Keratinocyte (primary cell): ENCODE measurements at regions not wholly inside any gene's neighbourhood (a gene's known extent, or its start where the extent isn't known, plus 50 kb on each side); places are given as distances from the start of the nearest gene placed in this dataset.

Experiments used
- DNase-seq: peaks from one replicate; pipeline ENCODE4 v3.0.0-alpha.2; 2011; ENCODE audit warnings: low read depth, missing footprints, low spot score
- FAIRE-seq: peaks from 2 replicates; lab custom pipeline; 2011; peaks lifted over from hg19 to GRCh38; lab: Jason Lieb, UNC
- H2AFZ ChIP-seq: 2 replicates; pipeline ENCODE4 v1.6.0; 2012; ENCODE audit warnings: low read length, control low read depth, inconsistent platforms; ENCODE audit not compliant: control insufficient read depth
- H3K27ac ChIP-seq: 2 replicates; pipeline ENCODE4 v1.5.1; 2011; ENCODE audit warnings: low read length; ENCODE audit not compliant: control insufficient read depth, insufficient read depth
- H3K27me3 ChIP-seq: 3 replicates; pipeline ENCODE4 v1.6.0; 2011; ENCODE audit warnings: low read length; ENCODE audit not compliant: control insufficient read depth, insufficient read depth; ENCODE audit errors: extremely low read depth
- H3K36me3 ChIP-seq, 2 experiments: 2 replicates in 1 of 2; 3 replicates in 1 of 2; pipeline ENCODE4 v1.5.1; 2011; ENCODE audit warnings: low read length in 2 of 2, mild to moderate bottlenecking in 1 of 2; ENCODE audit not compliant: control insufficient read depth in 2 of 2, insufficient read depth in 2 of 2; ENCODE audit errors: extremely low read depth in 1 of 2
- H3K4me1 ChIP-seq: 3 replicates; pipeline ENCODE4 v1.5.1; 2011; ENCODE audit warnings: low read length; ENCODE audit not compliant: control insufficient read depth, insufficient read depth; ENCODE audit errors: extremely low read depth
- H3K4me2 ChIP-seq: 3 replicates; pipeline ENCODE4 v1.6.0; 2011; ENCODE audit warnings: low read depth, low read length; ENCODE audit not compliant: control insufficient read depth, insufficient read depth; ENCODE audit errors: extremely low read depth
- H3K4me3 ChIP-seq, 3 experiments: fragments of 200-600 bp in 1 of 3; sonication (generic) in 1 of 3; 2 replicates in 2 of 3; 3 replicates in 1 of 3; pipeline ENCODE4 v1.5.1; 2011 to 2016; ENCODE audit warnings: low read length in 3 of 3, mild to moderate bottlenecking in 3 of 3, control low read depth in 2 of 3, inconsistent platforms in 1 of 3, low read depth in 1 of 3, mixed read lengths in 1 of 3, mixed run types in 1 of 3, moderate library complexity in 1 of 3; ENCODE audit not compliant: control insufficient read depth in 2 of 3, insufficient read depth in 2 of 3; ENCODE audit errors: extremely low read depth in 1 of 3
- H3K79me2 ChIP-seq: 2 replicates; pipeline ENCODE4 v1.6.0; 2012; ENCODE audit warnings: low read length; ENCODE audit not compliant: control insufficient read depth, insufficient read depth
- H3K9ac ChIP-seq: 3 replicates; pipeline ENCODE4 v1.6.0; 2011; ENCODE audit warnings: low read length; ENCODE audit not compliant: control insufficient read depth, insufficient read depth; ENCODE audit errors: extremely low read depth
- H3K9me1 ChIP-seq: 3 replicates; pipeline ENCODE4 v1.6.0; 2011; ENCODE audit warnings: low read length; ENCODE audit not compliant: control insufficient read depth, insufficient read depth; ENCODE audit errors: extremely low read depth
- H3K9me3 ChIP-seq: 2 replicates; pipeline ENCODE4 v1.5.1; 2012; ENCODE audit warnings: low read depth, low read length; ENCODE audit not compliant: control insufficient read depth
- H4K20me1 ChIP-seq: 3 replicates; pipeline ENCODE4 v1.6.0; 2011; ENCODE audit warnings: low read length; ENCODE audit not compliant: control insufficient read depth, insufficient read depth; ENCODE audit errors: extremely low read depth
- EZH2 ChIP-seq: IDR thresholded peaks from one replicate; pipeline ENCODE4 v1.6.1; 2012; ENCODE audit warnings: inconsistent platforms, mild to moderate bottlenecking, low read length, moderate library complexity
- dilution Hi-C: fragments of 300-500 bp; cut with MboI; formaldehyde crosslinking; loops from one replicate; pipeline ENCODE4 v1.7.0; 2020; ENCODE audit warnings: low sequenced_read_pairs; ENCODE audit not compliant: extremely low pct_ligation_motif_present
- TF ChIP-seq, protein P1 (sequence below), 3 experiments: IDR thresholded peaks in 1 of 3; conservative IDR thresholded peaks in 1 of 3; optimal IDR thresholded peaks in 1 of 3; 2 replicates in 2 of 3; 3 replicates in 1 of 3; pipeline versions ENCODE3 to v1.5.1; 2011; ENCODE audit warnings: low read length in 3 of 3, mild to moderate bottlenecking in 3 of 3, moderate library complexity in 2 of 3, control low read depth in 1 of 3, inconsistent platforms in 1 of 3; ENCODE audit not compliant: insufficient read depth in 2 of 3; ENCODE audit errors: extremely low read depth in 1 of 3

DNA sequence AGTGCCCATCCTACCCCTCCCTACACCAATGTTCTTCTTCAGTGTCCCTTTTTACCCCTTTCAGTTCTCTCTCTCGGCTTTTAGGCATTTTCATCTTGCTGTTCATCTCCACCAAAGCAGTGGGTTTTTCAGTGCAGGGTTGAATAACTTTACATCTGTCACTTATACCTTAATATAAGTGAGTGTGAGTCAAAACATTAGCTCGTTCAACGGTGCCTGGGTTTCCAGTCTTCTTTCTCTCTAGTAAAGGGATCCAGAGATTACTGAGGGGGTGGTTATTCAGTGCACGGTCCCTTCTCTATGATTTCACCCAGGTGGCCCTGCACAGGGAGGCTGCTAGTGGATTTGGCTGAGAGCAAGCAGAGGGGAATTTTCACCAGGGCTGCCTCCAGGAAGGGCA, 210.6 kb upstream of the CDH5 start:
- no peak overlapping the region for H3K4me2 ChIP-seq
- H3K36me3 ChIP-seq = no peaks in the 10 kb centered on the region
- no peak for DNase-seq
- H4K20me1 ChIP-seq = no peaks in the 10 kb centered on the region
- H3K27ac ChIP-seq = no peak overlapping the region
- H3K27me3 ChIP-seq = no peaks in the 10 kb centered on the region
- dilution Hi-C loops = no loop called here
- H3K9me3 ChIP-seq = no peaks in the 10 kb centered on the region
- no peaks in the 10 kb centered on the region for H3K9me1 ChIP-seq
- no peak overlapping the region for H2AFZ ChIP-seq
- no peak overlapping the region for H3K4me3 ChIP-seq
- H3K9ac ChIP-seq = no peak overlapping the region
- no peaks in the 10 kb centered on the region for H3K4me1 ChIP-seq
- no peak for FAIRE-seq
- no peaks in the 10 kb centered on the region for H3K79me2 ChIP-seq
- TF ChIP-seq EZH2 = no peak
- TF ChIP-seq, protein P1, sequence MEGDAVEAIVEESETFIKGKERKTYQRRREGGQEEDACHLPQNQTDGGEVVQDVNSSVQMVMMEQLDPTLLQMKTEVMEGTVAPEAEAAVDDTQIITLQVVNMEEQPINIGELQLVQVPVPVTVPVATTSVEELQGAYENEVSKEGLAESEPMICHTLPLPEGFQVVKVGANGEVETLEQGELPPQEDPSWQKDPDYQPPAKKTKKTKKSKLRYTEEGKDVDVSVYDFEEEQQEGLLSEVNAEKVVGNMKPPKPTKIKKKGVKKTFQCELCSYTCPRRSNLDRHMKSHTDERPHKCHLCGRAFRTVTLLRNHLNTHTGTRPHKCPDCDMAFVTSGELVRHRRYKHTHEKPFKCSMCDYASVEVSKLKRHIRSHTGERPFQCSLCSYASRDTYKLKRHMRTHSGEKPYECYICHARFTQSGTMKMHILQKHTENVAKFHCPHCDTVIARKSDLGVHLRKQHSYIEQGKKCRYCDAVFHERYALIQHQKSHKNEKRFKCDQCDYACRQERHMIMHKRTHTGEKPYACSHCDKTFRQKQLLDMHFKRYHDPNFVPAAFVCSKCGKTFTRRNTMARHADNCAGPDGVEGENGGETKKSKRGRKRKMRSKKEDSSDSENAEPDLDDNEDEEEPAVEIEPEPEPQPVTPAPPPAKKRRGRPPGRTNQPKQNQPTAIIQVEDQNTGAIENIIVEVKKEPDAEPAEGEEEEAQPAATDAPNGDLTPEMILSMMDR (optimal IDR thresholded peaks at IDR 0.05 in 1 of 3, IDR thresholded peaks at IDR 0.05 in 1 of 3, conservative IDR thresholded peaks at IDR 0.05 in 1 of 3; ENCODE audit: extremely low read depth in 1 of 3, insufficient read depth in 2 of 3, low read length in 3 of 3) = no peak

DNA sequence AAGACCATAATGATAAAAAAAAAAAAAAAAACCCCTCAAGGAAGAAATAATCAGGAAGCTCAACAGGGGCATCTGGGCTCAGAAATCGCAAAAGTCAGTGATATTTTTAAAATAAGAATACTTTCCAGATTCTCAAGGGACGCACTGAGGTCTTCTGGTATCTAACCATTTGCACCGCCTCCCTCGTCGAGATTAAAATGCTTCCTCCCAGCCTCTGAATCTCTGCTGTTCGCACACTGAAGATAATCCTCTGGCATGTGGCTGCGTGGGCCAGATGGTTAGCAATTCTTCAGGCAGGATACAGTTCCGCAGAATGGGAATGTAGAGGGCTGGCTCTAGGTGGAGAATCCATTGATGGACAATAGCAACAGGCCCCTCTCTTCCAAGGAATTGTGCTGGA, 211.7 kb upstream of the CDH5 start:
- H4K20me1 ChIP-seq = no peaks in the 10 kb centered on the region
- no peak overlapping the region for H2AFZ ChIP-seq
- TF ChIP-seq, protein P1 (optimal IDR thresholded peaks at IDR 0.05 in 1 of 3, IDR thresholded peaks at IDR 0.05 in 1 of 3, conservative IDR thresholded peaks at IDR 0.05 in 1 of 3; ENCODE audit: extremely low read depth in 1 of 3, insufficient read depth in 2 of 3, low read length in 3 of 3) = no peak
- TF ChIP-seq EZH2 = no peak
- no peak overlapping the region for H3K4me3 ChIP-seq
- dilution Hi-C loops = no loop called here
- no peaks in the 10 kb centered on the region for H3K79me2 ChIP-seq
- H3K4me2 ChIP-seq = no peak overlapping the region
- FAIRE-seq (no peak), DNase-seq (no peak)
- H3K9me3 ChIP-seq = no peaks in the 10 kb centered on the region
- H3K27ac ChIP-seq = no peak overlapping the region
- no peaks in the 10 kb centered on the region for H3K9me1 ChIP-seq
- H3K36me3 ChIP-seq = no peaks in the 10 kb centered on the region
- H3K9ac ChIP-seq = no peak overlapping the region
- H3K27me3 ChIP-seq = no peaks in the 10 kb centered on the region
- H3K4me1 ChIP-seq = no peaks in the 10 kb centered on the region
